ENCODE measurements at regions not wholly inside any gene's neighbourhood (a gene's known extent, or its start where the extent isn't known, plus 50 kb on each side); places are given as distances from the start of the nearest gene placed in this dataset.

- Histone ChIP-seq H3K27me3 (replicated peaks; ENCODE audit: insufficient read depth, low read depth, low read length, poor library complexity) (peaks cover 49% of the 10 kb centered on the region), H3K4me3 (ENCODE audit: low read depth, low read length, poor library complexity, severe bottlenecking) (no peak overlapping the region), H3K27ac (ENCODE audit: low read depth, low read length, poor library complexity, severe bottlenecking) (no peak overlapping the region), H3K36me3 (ENCODE audit: insufficient read depth, low read length, poor library complexity, severe bottlenecking) (no peaks in the 10 kb centered on the region), H3K9me3 (ENCODE audit: low read depth, low read length, poor library complexity, severe bottlenecking) (no peaks in the 10 kb centered on the region), H3K4me1 (ENCODE audit: insufficient read depth, low read length, poor library complexity, severe bottlenecking) (no peaks in the 10 kb centered on the region)
- no TSS peak for BruUV-seq (replicated peaks)
- intact Hi-C loops (cut with micrococcal nuclease; ENCODE audit: unreplicated experiment), result no loop called here
- POLR2A ChIA-PET (ENCODE audit: low non-redundant PET), result no interaction called here
- DNase-seq (ENCODE audit: low spot score), result no peak
- TF ChIP-seq CTCF (conservative IDR thresholded peaks at IDR 0.05; ENCODE audit: low read depth, low read length) (no peak), EZH2 (IDR thresholded peaks at IDR 0.05; ENCODE audit: borderline replicate concordance, low read depth, low read length, poor library complexity, severe bottlenecking) (no peak)
- CTCF ChIA-PET, result no interaction called here
Measured at GRCh38 chr12:113594967-113595366, 123.3 kb upstream of the LHX5 start.

GRCh38 chr12:113591480-113591974 lies 119.9 kb upstream of the LHX5 start:
- Histone ChIP-seq H3K4me1 (ENCODE audit: insufficient read depth, low read length, poor library complexity, severe bottlenecking) (no peaks in the 10 kb centered on the region), H3K4me3 (ENCODE audit: low read depth, low read length, poor library complexity, severe bottlenecking) (no peak overlapping the region), H3K9me3 (ENCODE audit: low read depth, low read length, poor library complexity, severe bottlenecking) (no peaks in the 10 kb centered on the region), H3K27me3 (replicated peaks; ENCODE audit: insufficient read depth, low read depth, low read length, poor library complexity) (peaks cover 54% of the 10 kb centered on the region), H3K27ac (ENCODE audit: low read depth, low read length, poor library complexity, severe bottlenecking) (no peak overlapping the region), H3K36me3 (ENCODE audit: insufficient read depth, low read length, poor library complexity, severe bottlenecking) (no peaks in the 10 kb centered on the region)
- intact Hi-C loops (cut with micrococcal nuclease; ENCODE audit: unreplicated experiment), result no loop called here
- BruUV-seq (replicated peaks), result no TSS peak
- DNase-seq (ENCODE audit: low spot score), result peak; percentile 60
- ChIA-PET CTCF (no interaction called here), POLR2A (ENCODE audit: low non-redundant PET) (no interaction called here)
- TF ChIP-seq CTCF (conservative IDR thresholded peaks at IDR 0.05; ENCODE audit: low read depth, low read length), result no peak
- no peak for TF ChIP-seq EZH2 (IDR thresholded peaks at IDR 0.05; ENCODE audit: borderline replicate concordance, low read depth, low read length, poor library complexity, severe bottlenecking)

- no peak overlapping the region for H3K4me3 ChIP-seq (ENCODE audit: low read depth, low read length, poor library complexity, severe bottlenecking)
- BruUV-seq (replicated peaks), result no TSS peak
- no peaks in the 10 kb centered on the region for H3K36me3 ChIP-seq (ENCODE audit: insufficient read depth, low read length, poor library complexity, severe bottlenecking)
- no peak overlapping the region for H3K27ac ChIP-seq (ENCODE audit: low read depth, low read length, poor library complexity, severe bottlenecking)
- DNase-seq (ENCODE audit: low spot score), result no peak
- H3K27me3 ChIP-seq (replicated peaks; ENCODE audit: insufficient read depth, low read depth, low read length, poor library complexity), result peaks cover 74% of the 10 kb centered on the region
- ChIA-PET CTCF (no interaction called here), POLR2A (ENCODE audit: low non-redundant PET) (no interaction called here)
- no peak for TF ChIP-seq EZH2 (IDR thresholded peaks at IDR 0.05; ENCODE audit: borderline replicate concordance, low read depth, low read length, poor library complexity, severe bottlenecking)
- no peak for TF ChIP-seq CTCF (conservative IDR thresholded peaks at IDR 0.05; ENCODE audit: low read depth, low read length)
- intact Hi-C loops (cut with micrococcal nuclease; ENCODE audit: unreplicated experiment), result no loop called here
- no peaks in the 10 kb centered on the region for H3K9me3 ChIP-seq (ENCODE audit: low read depth, low read length, poor library complexity, severe bottlenecking)
- no peaks in the 10 kb centered on the region for H3K4me1 ChIP-seq (ENCODE audit: insufficient read depth, low read length, poor library complexity, severe bottlenecking)
Measured at GRCh38 chr12:113589437-113589836, 117.8 kb upstream of the LHX5 start.

Measured in A673 (cell line).